Caco-2 (cell line): ENCODE measurements at regions not wholly inside any gene's neighbourhood (a gene's known extent, or its start where the extent isn't known, plus 50 kb on each side); places are given as distances from the start of the nearest gene placed in this dataset.

Source experiments
- BruUV-seq: library from RNA; stranded (reverse); fragments of 400-500 nt; replicated peaks from 2 replicates; lab custom pipeline; 2021; lab: Mats Ljungman, UMichigan
- CTCF ChIA-PET: fragments of 300-600 bp; sonication (Branson Sonifier 250); formaldehyde crosslinking; loops from one replicate; lab custom pipeline; 2022; ENCODE audit warnings: antibody characterized with exemption; lab: Charles Lee
- POLR2A ChIA-PET: fragments of 300-600 bp; sonication (Branson Sonifier 250); formaldehyde crosslinking; loops from one replicate; lab custom pipeline; 2022; ENCODE audit warnings: antibody characterized with exemption; lab: Charles Lee
- DNase-seq, 2 experiments: peaks; one replicate each; pipeline versions ENCODE4 v3.0.0 to v3.0.0-alpha.2; 2020 to 2022
- H3K27me3 ChIP-seq: replicated peaks from 2 replicates; pipeline ENCODE4 v1.6.0; 2011; ENCODE audit warnings: low read length; ENCODE audit not compliant: control insufficient read depth, insufficient read depth
- H3K36me3 ChIP-seq: 2 replicates; pipeline ENCODE4 v1.5.1; 2011; ENCODE audit warnings: low read length; ENCODE audit not compliant: control insufficient read depth, insufficient read depth
- H3K4me1 ChIP-seq: fragments of 250-450 bp; sonication (Bioruptor Pico); 2 replicates; pipeline ENCODE4 v1.5.1; 2020; ENCODE audit warnings: mild to moderate bottlenecking
- H3K4me3 ChIP-seq: 2 replicates; pipeline ENCODE4 v1.5.1; 2011; ENCODE audit warnings: low read depth, mild to moderate bottlenecking, control low read depth, low read length
- H3K9me3 ChIP-seq: fragments of 250-450 bp; sonication (Bioruptor Pico); 2 replicates; pipeline ENCODE4 v1.5.1; 2020; ENCODE audit warnings: mild to moderate bottlenecking, moderate library complexity
- H3K27ac Mint-ChIP-seq: one replicate; pipeline ENCODE4 v1.8.0; 2022; ENCODE audit warnings: mixed read lengths; ENCODE audit not compliant: unreplicated experiment
- H3K27me3 Mint-ChIP-seq: one replicate; pipeline ENCODE4 v1.8.0; 2022; ENCODE audit warnings: mixed read lengths; ENCODE audit not compliant: insufficient read depth, unreplicated experiment
- H3K36me3 Mint-ChIP-seq: one replicate; pipeline ENCODE4 v1.8.0; 2022; ENCODE audit warnings: mild to moderate bottlenecking, mixed read lengths; ENCODE audit not compliant: insufficient read depth, unreplicated experiment
- H3K4me1 Mint-ChIP-seq: one replicate; pipeline ENCODE4 v1.8.0; 2022; ENCODE audit warnings: low read depth, mixed read lengths; ENCODE audit not compliant: unreplicated experiment
- H3K4me3 Mint-ChIP-seq: one replicate; pipeline ENCODE4 v1.8.0; 2022; ENCODE audit warnings: mild to moderate bottlenecking, moderate library complexity, mixed read lengths; ENCODE audit not compliant: unreplicated experiment
- H3K9me3 Mint-ChIP-seq: one replicate; pipeline ENCODE4 v1.8.0; 2022; ENCODE audit warnings: mixed read lengths; ENCODE audit not compliant: unreplicated experiment
- intact Hi-C: fragments of 100-400 bp; cut with micrococcal nuclease; formaldehyde crosslinking; loops from one replicate; pipeline ENCODE4 v1.10.0; 2022; ENCODE audit not compliant: unreplicated experiment
- TF ChIP-seq, protein P1 (sequence below), 2 experiments: fragments of 200-600 bp in 1 of 2; IDR thresholded peaks; 1 replicate in 1 of 2; 2 replicates in 1 of 2; pipeline versions ENCODE4 v1.5.1 to v1.8.0; 2011 to 2022; ENCODE audit warnings: antibody characterized with exemption in 1 of 2, control low read depth in 1 of 2, inconsistent platforms in 1 of 2, low read depth in 1 of 2, low read length in 1 of 2, mild to moderate bottlenecking in 1 of 2, moderate library complexity in 1 of 2; ENCODE audit not compliant: insufficient read depth in 1 of 2, severe bottlenecking in 1 of 2, unreplicated experiment in 1 of 2

DNA sequence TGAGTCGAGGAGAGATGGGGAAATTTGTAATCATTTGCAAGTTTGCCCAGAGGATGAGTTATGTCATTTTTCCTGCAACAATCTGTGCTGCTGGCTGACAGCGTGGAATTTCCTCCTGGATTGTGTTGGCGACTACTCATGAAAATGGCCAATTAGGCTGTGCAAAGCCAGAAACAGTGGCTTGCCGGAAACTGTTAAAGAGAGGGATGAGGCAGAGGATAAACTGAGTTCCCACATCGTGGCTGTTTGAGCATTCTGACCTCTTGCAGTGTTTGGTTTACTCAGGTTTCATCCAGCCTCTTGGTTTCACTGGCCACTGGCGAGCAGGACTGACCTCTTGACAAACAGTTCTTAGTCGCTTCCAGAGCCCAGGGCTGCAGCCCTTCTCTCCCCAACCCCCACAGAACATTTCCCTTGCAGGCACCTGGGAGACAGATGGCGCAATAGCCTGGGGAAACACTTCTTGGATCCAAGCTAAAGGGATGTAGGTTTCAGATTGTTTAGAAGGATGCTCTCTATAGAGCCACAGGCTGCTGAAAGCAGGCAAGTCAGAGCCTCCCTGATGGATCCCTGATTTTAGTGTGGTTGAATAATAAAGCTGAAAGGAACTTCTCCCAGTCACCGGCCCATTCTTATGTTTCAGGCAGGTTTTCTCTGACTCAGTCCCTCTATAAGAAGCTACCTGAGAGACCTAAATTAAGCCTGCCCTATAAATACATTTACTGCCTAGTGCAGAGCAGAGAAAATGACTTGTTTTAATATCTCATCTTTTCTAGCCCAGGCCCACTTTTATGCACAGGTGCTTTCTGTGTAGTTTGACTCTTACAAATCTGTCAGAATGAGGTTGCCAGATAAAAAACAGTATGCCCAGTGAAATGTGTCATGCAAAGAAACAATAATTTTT is 92.8 kb upstream of the UBE2E1 start:
- H3K9me3 ChIP-seq: no peaks in the 10 kb centered on the region
- H3K4me1 ChIP-seq: peaks cover 5% of the 10 kb centered on the region; the same call in 1 of the 2 replicates
- no peaks in the 10 kb centered on the region for H3K36me3 ChIP-seq
- Mint-ChIP-seq H3K27me3 (no peaks in the 10 kb centered on the region), H3K27ac (no peak overlapping the region), H3K4me1 (peaks cover 17% of the 10 kb centered on the region), H3K4me3 (no peak overlapping the region), H3K36me3 (no peaks in the 10 kb centered on the region), H3K9me3 (no peaks in the 10 kb centered on the region)
- peak; percentile 60 to 68 for DNase-seq
- no TSS peak for BruUV-seq
- no peak overlapping the region for H3K4me3 ChIP-seq
- CTCF ChIA-PET: interaction anchor here (0.8 kb wide), 1 partner anchor 16 kb away, joined by 3 read pairs; no protein-coding TSS in a partner anchor
- TF ChIP-seq, protein P1, sequence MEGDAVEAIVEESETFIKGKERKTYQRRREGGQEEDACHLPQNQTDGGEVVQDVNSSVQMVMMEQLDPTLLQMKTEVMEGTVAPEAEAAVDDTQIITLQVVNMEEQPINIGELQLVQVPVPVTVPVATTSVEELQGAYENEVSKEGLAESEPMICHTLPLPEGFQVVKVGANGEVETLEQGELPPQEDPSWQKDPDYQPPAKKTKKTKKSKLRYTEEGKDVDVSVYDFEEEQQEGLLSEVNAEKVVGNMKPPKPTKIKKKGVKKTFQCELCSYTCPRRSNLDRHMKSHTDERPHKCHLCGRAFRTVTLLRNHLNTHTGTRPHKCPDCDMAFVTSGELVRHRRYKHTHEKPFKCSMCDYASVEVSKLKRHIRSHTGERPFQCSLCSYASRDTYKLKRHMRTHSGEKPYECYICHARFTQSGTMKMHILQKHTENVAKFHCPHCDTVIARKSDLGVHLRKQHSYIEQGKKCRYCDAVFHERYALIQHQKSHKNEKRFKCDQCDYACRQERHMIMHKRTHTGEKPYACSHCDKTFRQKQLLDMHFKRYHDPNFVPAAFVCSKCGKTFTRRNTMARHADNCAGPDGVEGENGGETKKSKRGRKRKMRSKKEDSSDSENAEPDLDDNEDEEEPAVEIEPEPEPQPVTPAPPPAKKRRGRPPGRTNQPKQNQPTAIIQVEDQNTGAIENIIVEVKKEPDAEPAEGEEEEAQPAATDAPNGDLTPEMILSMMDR (IDR thresholded peaks at IDR 0.05; ENCODE audit: insufficient read depth in 1 of 2, low read depth in 1 of 2, low read length in 1 of 2, severe bottlenecking in 1 of 2, unreplicated experiment in 1 of 2): peak in 1 of 2 experiments; percentile 41
- H3K27me3 ChIP-seq: no peaks in the 10 kb centered on the region
- POLR2A ChIA-PET: no interaction called here
- intact Hi-C loops: loop anchor here (1.0 to 2.0 kb wide), 2 partner anchors 16 to 48 kb away; no protein-coding TSS in a partner anchor

DNA sequence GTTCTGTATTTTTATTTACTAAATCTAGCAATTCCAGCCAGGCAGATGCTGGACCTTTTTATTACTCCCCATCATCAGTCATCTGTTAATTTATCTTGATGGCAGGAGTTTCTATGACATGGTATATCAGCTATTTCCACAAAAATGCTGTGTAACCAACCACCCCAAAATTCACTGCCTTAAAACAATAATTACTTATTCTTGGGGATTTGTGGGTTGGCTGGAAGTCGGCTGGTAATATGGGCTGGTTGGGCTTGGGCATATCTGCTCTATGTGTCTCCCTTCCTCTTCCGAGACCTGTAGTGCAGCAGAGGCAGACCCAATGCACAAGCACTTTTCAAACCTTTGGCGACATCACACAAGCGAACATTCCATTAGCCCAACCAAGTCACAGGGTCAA is 92.1 kb upstream of the UBE2E1 start:
- Mint-ChIP-seq H3K27ac (no peak overlapping the region), H3K4me1 (peaks cover 17% of the 10 kb centered on the region), H3K27me3 (no peaks in the 10 kb centered on the region), H3K9me3 (no peaks in the 10 kb centered on the region), H3K4me3 (no peak overlapping the region), H3K36me3 (no peaks in the 10 kb centered on the region)
- ChIA-PET CTCF (no interaction called here), POLR2A (no interaction called here)
- no peaks in the 10 kb centered on the region for H3K9me3 ChIP-seq
- no peak overlapping the region for H3K4me3 ChIP-seq
- H3K4me1 ChIP-seq: peaks cover 5% of the 10 kb centered on the region; the same call in 1 of the 2 replicates
- intact Hi-C loops: loop anchor here (1.0 to 2.0 kb wide), 2 partner anchors 15 to 48 kb away; no protein-coding TSS in a partner anchor
- DNase-seq: no peak
- H3K27me3 ChIP-seq: no peaks in the 10 kb centered on the region
- no peaks in the 10 kb centered on the region for H3K36me3 ChIP-seq
- no TSS peak for BruUV-seq
- TF ChIP-seq, protein P1 (IDR thresholded peaks at IDR 0.05; ENCODE audit: insufficient read depth in 1 of 2, low read depth in 1 of 2, low read length in 1 of 2, severe bottlenecking in 1 of 2, unreplicated experiment in 1 of 2): no peak

DNA sequence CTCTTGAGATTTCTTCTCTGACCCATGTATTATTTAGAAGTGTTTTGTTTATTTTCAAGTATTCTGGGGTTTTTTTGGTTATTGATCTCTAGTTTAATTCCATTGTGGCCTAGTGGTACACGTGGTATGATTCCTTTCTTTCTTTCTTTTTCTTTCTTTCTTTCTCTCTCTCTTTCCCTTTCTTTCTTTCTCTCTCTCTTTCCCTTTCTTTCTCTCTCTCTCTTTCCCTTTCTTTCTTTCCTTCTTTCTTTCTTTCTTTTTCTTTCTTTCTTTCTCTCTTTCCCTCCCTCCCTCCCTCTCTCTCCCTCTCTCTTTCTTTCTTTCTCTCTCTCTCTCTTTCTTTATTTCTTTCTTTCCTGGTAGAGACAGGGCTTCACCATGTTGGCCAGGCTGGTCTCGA is 85.7 kb upstream of the UBE2E1 start:
- no peak for DNase-seq
- Histone ChIP-seq H3K27me3 (no peaks in the 10 kb centered on the region), H3K4me3 (no peak overlapping the region), H3K4me1 (no peaks in the 10 kb centered on the region), H3K36me3 (no peaks in the 10 kb centered on the region), H3K9me3 (no peaks in the 10 kb centered on the region)
- no peaks in the 10 kb centered on the region for H3K27me3 Mint-ChIP-seq
- ChIA-PET POLR2A (no interaction called here), CTCF (no interaction called here)
- H3K4me1 Mint-ChIP-seq: peaks cover 7% of the 10 kb centered on the region
- no peak overlapping the region for H3K27ac Mint-ChIP-seq
- intact Hi-C loops: no loop called here
- H3K36me3 Mint-ChIP-seq: no peaks in the 10 kb centered on the region
- no peak overlapping the region for H3K4me3 Mint-ChIP-seq
- TF ChIP-seq, protein P1 (IDR thresholded peaks at IDR 0.05; ENCODE audit: insufficient read depth in 1 of 2, low read depth in 1 of 2, low read length in 1 of 2, severe bottlenecking in 1 of 2, unreplicated experiment in 1 of 2): no peak
- BruUV-seq: no TSS peak
- peaks cover 10% of the 10 kb centered on the region for H3K9me3 Mint-ChIP-seq
